ENCODE measurements at regions not wholly inside any gene's neighbourhood (a gene's known extent, or its start where the extent isn't known, plus 50 kb on each side); places are given as distances from the start of the nearest gene placed in this dataset.

- no peak for DNase-seq (ENCODE audit: low spot score)
Measured at GRCh38 chr3:127107491-127108375, 85.2 kb upstream of the PRR23E start.

DNA sequence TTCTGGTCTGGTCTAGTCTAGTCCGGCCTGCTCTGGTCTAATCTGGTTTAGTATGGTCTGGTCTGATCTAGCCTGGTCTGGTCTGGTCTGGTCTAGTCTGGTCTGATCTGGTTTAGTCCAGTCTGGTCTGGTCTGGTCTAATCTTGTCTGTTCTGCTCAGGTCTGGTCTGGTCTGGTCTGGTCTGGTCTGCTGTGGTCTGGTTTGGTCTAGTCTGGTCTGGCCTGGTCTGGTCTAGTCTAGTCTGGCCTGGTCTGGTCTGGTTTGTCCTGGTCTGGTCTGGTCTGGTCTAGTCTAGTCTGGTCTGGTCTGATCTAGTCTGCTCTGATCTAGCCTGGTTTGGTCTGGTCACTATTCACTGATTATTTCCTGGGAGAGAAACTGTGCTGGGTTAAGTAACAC is 84.1 kb upstream of the PRR23E start:
- no peak for DNase-seq (ENCODE audit: low spot score)

DNA sequence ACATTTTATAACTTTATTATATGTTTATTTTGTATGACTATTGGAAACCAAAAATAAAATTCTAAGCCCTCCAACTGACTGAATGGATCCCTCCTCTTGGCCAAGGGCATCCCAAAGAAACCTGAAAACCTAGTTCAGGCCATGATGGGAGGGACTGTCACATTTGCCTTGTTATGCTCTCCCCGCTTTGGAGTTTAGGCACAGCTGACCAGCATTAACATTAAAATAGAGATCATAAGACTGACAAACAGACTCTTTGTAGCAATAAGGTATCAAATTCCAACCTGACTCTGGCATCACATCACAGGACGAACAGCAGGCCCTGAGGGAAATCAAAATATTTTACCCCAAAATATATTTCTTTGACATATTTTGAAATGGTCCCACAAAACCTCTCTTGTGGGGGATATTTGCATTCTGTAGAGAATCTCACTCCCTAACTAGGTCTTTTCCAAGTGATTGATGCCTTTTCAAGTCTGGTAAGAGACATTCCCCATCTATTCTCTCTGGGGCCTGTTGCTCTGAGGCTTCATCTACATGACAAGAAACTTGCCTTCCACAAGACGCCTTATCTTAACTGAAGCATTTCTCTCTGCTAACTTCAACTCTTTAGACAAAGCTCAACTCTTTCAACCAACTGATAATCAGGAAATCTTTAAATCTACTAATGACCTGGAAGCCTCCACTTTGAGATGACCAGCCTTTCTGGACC is 81.8 kb upstream of the PRR23E start:
- DNase-seq (ENCODE audit: low spot score) = no peak

DNA sequence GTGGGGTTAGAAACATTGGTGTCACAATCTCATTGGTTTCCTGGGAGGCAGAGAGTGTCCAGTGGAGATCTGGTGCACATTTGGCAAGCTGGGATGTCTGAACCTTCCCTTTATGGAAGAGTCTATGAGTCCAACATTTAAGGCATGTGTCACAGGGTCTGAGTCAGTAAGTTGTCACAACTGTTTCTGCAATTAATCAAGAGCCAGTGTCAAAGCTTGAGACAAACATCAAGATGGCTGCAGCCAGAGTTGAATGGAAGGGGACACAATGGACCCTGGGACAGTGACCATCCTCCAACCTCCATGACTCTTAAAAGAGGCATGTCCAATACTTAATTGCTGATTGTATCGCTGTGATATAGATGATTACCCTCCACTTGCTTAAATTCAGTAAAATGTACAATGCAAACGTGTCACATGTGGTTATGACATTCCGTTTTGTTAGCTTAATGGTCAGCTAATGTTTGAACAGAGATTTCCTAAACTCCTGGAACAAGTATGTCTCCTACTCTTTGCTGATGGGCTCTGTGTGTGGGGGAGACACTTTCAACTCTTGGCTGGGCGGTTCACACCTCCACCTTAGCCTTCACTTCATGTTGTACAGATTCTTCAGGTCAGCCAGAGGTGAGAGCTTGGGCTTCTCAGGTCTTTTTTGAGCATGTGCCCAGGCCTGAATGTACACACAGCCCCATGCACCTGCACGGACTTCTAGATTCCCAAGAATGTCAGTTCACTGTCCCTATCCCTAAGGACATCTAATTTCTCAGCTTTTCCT is 79.9 kb upstream of the PRR23E start:
- DNase-seq (ENCODE audit: low spot score) = no peak

- no peak for DNase-seq (ENCODE audit: low spot score)
Measured at GRCh38 chr3:127113571-127113891, 79.4 kb upstream of the PRR23E start.

DNA sequence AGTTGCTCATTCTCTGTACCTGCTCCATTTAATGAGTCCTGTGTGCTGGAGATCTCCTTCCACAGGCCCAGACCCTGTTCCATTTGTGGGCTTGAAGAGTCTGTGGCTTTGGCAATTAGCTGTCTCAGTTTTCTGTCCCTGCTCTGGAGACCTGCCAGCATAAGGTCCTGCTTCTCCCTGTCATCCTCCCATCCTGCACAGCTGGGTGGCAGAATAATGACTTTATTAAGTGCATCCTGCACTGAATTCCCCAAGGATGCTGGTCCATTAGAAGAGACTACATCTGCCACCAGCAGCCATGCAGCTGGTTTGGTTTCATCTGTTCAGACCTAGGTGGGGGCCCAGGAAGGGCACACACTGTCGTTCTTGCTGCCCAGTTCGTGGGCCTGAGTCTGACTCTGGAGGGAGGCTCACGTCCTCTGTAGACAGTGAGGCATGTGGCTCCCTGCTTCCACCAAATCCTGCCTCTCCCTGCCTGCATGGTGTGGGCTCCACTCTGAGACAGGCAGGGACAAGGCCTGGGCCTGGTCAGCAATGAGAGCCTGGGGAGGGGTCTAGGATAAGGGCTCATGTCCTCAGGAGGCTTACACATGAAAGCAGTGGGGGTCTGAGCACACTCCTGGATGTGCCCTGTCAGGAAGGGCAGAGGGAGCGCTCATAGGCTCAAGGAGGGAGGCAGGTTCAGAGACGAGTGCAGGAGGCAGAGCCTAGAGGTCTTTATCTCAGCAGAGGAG is 78.4 kb upstream of the PRR23E start:
- no peak for DNase-seq (ENCODE audit: low spot score)

DNA sequence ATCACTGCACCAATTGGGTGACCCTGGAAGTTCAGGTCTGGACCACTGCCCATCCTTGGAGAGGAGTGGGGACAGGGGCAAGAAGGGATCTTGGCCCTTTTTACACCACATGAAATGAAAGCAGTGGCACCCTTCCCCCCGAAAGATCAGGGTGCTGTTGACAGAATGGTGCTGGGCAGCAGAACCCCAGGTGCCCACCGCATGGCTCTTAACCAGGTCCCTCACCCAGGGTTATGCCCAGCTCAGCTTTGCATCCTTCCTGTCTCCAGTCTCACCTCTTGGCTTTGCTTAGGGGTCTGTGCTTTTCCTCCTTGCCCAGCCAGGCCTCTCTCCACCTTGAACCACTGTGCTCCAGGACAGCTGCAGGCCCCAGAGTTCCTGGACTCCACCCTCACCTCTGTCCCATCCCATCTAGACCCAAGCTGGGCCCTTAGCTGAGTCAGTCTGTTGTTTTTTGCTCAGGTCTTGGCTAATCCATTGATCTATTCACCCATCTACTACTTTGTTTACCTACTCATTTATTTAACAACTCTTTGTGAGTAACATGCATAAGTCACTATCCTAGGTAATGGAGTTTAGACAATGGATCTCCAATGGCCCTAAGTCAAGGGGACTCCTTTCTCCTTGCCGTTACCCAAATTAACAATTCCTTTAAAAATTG is 77.1 kb upstream of the PRR23E start:
- DNase-seq (ENCODE audit: low spot score) = no peak

- no peak for DNase-seq (ENCODE audit: low spot score)
Measured at GRCh38 chr3:127118366-127118765, 74.6 kb upstream of the PRR23E start.

DNA sequence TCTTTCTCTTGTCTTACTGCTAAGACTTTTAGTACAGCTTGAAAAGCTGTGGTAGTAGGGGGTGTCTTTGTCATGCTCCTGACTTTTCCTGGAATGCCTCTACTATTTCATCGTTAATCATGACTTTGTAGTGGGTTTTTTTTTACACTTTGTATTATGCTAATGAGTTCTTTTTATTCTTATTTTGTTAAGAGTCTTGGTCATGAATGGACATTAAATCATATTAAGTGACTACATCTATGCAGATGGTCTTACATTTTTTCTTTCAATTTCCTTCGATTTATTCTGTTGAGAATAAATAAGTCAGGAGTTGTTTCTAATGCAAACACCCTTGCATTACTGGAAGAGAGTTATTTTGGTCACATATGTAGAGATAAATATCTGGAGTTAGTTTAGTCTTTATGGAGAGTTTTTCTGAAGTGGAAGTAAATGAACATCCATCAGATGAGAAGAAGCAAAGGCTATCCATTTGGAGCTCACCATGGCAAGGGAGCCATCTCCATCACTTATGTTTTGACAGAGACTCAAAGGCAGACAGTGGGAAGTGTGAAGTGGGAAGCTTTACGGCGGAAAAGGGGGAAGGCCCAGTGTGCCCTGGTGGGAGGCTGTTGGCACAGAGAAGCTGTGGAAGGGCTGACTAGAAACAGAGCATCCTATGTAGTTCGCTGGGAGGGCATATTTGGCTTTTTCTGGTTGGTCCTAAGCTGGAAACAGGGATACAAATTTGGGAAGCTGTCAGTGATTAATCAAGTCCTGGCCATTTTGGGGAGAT is 73.1 kb upstream of the PRR23E start:
- peak; percentile 24 for DNase-seq (ENCODE audit: low spot score)

- DNase-seq (ENCODE audit: low spot score) = no peak
Measured at GRCh38 chr3:127120851-127121647, 71.9 kb upstream of the PRR23E start.

GRCh38 chr3:127121885-127122284 is 71.0 kb upstream of the PRR23E start:
- DNase-seq (ENCODE audit: low spot score) = no peak

DNA sequence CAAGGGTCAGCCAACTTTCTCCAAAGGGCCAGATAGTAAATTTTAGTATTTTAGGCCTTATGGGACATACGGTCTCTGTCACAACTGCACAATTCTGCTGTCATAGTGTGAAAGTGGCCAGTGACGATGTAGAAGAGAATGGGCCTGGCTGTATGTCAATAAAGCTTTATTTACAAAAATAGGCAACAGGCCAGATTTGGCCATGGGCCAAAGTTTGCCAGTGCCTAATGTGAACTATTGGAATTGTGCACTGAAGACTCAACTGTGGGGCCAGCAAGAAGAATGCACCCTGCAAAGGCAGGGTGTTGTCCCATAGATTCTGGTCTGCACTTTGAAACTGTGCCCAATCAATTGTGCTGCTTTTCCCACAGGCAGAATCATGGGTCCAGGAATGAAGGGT is 69.4 kb upstream of the PRR23E start:
- DNase-seq (ENCODE audit: low spot score) = no peak

DNA sequence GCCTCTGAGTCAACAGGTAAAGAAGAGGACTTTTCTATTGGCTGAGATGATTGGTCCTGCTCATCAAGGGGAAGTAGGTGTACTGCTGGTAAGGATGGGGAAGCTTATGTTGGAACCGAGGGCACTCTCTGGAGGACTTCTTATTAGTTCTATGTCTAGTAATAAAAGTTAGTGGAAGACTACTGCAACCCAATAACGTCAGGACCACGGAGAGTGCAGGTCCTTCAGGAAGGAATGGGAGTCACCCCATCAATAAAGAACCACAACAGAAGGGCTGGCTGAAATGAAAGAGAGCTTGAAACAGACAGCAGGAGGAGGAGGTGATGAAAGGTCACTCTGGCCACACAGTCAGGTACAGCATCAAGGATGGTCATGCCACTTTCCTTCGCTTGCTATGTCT is 68.8 kb upstream of the PRR23E start:
- DNase-seq (ENCODE audit: low spot score) = no peak

DNA sequence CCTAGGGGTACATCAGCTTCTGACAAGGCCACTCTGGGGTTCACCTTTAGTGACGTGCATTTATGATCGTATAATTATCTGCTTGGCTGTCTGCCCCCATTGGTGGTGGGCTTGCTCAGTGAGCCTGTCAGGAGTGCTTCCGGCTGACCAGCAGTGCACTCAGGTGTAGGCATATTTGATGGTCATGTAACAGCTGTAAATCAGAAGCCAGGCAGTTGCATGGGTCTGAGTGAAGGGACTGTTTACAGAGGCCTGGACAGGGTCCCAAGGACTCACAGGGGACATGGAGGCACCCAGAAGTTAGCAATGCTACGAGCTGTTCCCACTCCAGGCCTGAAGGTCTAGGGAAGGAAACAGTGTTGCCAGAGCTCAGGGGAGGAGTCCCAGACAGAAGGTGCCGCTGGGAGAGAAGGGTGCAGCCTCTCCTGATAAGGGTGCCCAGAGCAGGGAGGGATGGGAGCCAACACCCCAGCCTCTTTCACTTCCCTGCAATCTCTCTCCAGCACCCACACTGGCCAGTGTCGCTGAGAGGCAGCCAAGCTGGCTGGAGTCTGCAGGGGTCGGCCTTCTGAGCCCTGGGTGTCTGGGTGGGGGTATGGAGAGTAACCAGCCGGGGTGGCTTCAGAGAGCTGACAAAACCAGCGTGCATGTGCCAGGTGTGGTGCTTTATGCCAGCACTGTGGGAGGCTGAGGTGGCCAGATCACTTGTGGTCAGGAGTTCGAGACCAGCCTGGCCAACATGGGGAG is 61.3 kb upstream of the PRR23E start:
- no peak for DNase-seq (ENCODE audit: low spot score)

- no peak for DNase-seq (ENCODE audit: low spot score)
Measured at GRCh38 chr3:127132876-127133275, 60.1 kb upstream of the PRR23E start.

DNA sequence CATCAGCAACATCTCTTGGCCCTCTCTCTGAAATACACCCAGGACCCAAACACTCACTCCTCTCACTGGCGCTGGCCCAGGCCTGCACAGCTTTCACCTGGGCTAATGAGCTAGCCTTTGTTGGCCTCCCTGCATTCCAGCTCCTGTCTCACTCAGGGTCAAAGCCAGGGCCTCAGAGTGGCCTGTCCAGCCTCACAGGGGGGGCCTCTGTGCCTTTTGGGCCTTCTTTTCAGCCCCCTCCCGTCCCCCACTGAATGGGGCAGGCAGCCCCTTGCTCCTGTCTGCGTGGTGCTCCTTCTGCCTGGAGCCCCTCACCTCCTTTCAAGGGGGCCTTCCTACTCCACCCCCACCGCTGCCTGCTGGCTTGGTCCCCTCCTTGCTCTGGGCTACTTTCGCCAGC is 59.0 kb upstream of the PRR23E start:
- DNase-seq (ENCODE audit: low spot score) = no peak

GRCh38 chr3:127134466-127134865 is 58.5 kb upstream of the PRR23E start:
- no peak for DNase-seq (ENCODE audit: low spot score)

- no peak for DNase-seq (ENCODE audit: low spot score)
Measured at GRCh38 chr3:127134887-127135240, 58.1 kb upstream of the PRR23E start.

DNA sequence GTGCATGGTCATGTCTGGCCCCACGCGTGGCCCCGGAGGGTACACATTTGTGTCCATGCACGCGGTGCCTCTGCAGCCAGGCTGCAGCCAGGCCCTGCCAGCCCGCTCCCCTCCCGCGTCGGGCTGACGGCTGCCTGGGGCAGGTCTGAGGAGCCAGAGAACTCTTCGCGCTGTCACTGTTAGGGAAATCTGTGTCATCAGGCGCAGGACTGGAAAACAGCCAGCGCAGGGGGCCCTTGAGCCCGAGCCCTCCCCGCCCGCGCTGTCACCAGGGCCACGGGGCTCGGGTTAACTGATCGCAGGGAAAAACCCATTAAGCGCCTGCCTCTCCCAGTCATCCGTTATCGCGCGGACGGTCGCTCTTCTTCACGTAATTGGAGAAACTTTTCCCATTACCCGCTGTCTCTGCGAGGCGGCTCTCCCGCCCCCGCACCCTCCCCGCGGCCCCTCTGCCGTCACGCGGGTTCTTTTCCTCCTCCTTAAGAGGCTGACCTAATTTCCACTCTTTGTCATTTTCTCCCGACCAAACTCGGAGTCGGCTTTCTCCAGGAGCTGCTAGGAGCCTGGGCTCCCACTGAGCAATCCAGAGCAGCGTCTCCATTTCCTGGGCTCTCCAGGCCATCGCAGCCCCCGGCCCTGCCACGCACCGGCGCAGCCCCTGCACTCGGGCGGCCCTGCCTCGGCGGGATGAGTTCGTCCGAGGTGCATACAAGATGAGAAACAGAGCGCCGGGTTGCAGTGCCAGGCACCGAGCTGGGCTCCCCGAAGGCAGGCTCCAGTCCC is 57.5 kb upstream of the PRR23E start:
- no peak for DNase-seq (ENCODE audit: low spot score)

Measured in ecto neural progenitor cell (in vitro differentiated cells).